Sigmoid colon (tissue), 6 donors: ENCODE measurements at regions not wholly inside any gene's neighbourhood (a gene's known extent, or its start where the extent isn't known, plus 50 kb on each side); places are given as distances from the start of the nearest gene placed in this dataset.
A peak's percentile ranks its signal among the peaks of the same experiment; 100 is the strongest.

Experiments used
- DNase-seq: peaks from one replicate; pipeline ENCODE4 v3.0.0-alpha.2; 2019
- H3K27ac ChIP-seq, 4 donors: fragments of 200-600 bp; sonication (generic); one replicate each; pipeline ENCODE4 v1.5.1; 2016 to 2019; ENCODE audit warnings: mild to moderate bottlenecking in 1 of 4
- H3K27me3 ChIP-seq, 3 donors: fragments of 200-600 bp; sonication (generic); one replicate each; pipeline ENCODE4 v1.5.1; 2019; ENCODE audit warnings: mild to moderate bottlenecking in 1 of 3
- H3K36me3 ChIP-seq, 4 donors: fragments of 200-600 bp; sonication (generic); one replicate each; pipeline ENCODE4 v1.5.1; 2016 to 2019
- H3K4me1 ChIP-seq, 4 donors: fragments of 200-600 bp; sonication (generic); one replicate each; pipeline ENCODE4 v1.5.1; 2017 to 2019
- H3K4me3 ChIP-seq, 4 donors: fragments of 200-600 bp; sonication (generic); one replicate each; pipeline ENCODE4 v1.5.1; 2017 to 2019; ENCODE audit warnings: mild to moderate bottlenecking in 2 of 4, moderate library complexity in 1 of 4
- H3K9me3 ChIP-seq, 4 donors: fragments of 200-600 bp in 3 of 4; sonication (generic) in 3 of 4; one replicate each; pipeline versions ENCODE4 v1.5.1 to v1.6.1; 2013 to 2019
- EP300 ChIP-seq, 4 donors: sonication (generic); formaldehyde crosslinking; IDR thresholded peaks; one replicate each; pipeline ENCODE4 v1.6.1; 2017; ENCODE audit warnings: antibody characterized with exemption in 4 of 4
- POLR2A ChIP-seq, 2 donors: fragments of 450-650 bp; IDR thresholded peaks; one replicate each; pipeline ENCODE4 v1.6.1; 2016; ENCODE audit warnings: antibody characterized with exemption in 2 of 2, mild to moderate bottlenecking in 2 of 2, moderate library complexity in 2 of 2
- POLR2AphosphoS5 ChIP-seq, 4 donors: sonication (generic); formaldehyde crosslinking; IDR thresholded peaks; one replicate each; pipeline ENCODE4 v1.6.1; 2017; ENCODE audit warnings: antibody characterized with exemption in 4 of 4
- WGBS, 2 donors: extraction: QIAGEN DNeasy Blood & Tissue Kit; methylation state at CpG; one replicate each; pipeline ENCODE4 v1.1.7; 2013; 5-methylcytosine and 5-hydroxymethylcytosine counted together
- intact Hi-C: fragments of 100-400 bp; cut with DNase I; formaldehyde crosslinking; loops from one replicate; pipeline ENCODE4 v1.15.1; 2023
- TF ChIP-seq, protein P1 (sequence below), 4 experiments: fragments of 450-650 bp in 3 of 4; fragments of 200-600 bp in 1 of 4; IDR thresholded peaks; one replicate each; pipeline ENCODE4 v1.5.1; 2016 to 2019; ENCODE audit warnings: antibody characterized with exemption in 4 of 4, mild to moderate bottlenecking in 3 of 4, moderate library complexity in 2 of 4
- donor health status: healthy with polysubstance abuse.
- donor health status: healthy.

DNA sequence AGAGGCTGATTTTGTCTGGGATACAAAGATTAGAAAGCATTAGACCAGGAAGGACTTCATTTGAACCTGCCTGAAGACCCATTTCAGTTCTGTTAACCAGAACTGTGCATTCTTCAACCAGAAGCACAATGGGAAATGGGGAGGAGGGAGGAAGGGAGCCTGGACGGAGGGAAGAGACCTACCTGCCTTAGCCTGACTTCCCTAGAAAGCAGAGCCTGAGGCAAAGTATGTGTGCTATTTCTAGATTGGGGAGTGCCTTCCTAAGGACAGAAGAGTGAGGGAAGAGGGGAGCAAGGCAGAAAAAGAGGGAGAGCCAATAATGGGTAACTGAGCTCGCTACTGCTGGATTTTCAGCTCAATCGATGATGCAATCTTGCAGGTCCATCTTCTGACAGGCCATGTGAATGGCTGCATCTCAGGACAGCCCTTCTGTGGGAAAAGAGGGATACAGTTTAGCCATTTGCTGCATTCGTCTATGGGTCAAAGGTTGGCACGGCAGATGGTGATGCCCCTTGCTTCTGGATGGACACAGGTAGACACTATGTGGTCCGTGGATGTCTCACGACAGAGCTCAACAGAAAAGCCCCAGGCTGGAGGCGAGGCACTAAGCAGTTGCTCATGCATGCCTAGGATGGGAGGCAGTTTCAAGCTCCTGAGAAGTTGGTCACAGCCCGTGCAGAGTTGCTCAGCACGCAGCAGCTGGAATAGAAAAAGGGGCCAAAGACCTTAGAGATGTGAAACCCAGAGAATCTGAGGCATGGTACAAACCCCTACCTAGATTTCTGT, 78.8 kb upstream of the UBL3 start:
- H3K4me3 ChIP-seq: no peak overlapping the region
- H3K36me3 ChIP-seq: no peaks in the 10 kb centered on the region
- no peaks in the 10 kb centered on the region for H3K27me3 ChIP-seq
- 86 to 90% methylated on average over 10 of the region's 10 CpGs for WGBS, 2 donors
- no peak for DNase-seq
- intact Hi-C loops: loop anchor here (5.0 to 10.0 kb wide), 4 partner anchors 154 to 494 kb away; partner anchors contain the start of gene SLC7A1
- peaks cover 0 to 19% (median 18%) of the 10 kb centered on the region in 4 donors for H3K4me1 ChIP-seq
- TF ChIP-seq, protein P1, sequence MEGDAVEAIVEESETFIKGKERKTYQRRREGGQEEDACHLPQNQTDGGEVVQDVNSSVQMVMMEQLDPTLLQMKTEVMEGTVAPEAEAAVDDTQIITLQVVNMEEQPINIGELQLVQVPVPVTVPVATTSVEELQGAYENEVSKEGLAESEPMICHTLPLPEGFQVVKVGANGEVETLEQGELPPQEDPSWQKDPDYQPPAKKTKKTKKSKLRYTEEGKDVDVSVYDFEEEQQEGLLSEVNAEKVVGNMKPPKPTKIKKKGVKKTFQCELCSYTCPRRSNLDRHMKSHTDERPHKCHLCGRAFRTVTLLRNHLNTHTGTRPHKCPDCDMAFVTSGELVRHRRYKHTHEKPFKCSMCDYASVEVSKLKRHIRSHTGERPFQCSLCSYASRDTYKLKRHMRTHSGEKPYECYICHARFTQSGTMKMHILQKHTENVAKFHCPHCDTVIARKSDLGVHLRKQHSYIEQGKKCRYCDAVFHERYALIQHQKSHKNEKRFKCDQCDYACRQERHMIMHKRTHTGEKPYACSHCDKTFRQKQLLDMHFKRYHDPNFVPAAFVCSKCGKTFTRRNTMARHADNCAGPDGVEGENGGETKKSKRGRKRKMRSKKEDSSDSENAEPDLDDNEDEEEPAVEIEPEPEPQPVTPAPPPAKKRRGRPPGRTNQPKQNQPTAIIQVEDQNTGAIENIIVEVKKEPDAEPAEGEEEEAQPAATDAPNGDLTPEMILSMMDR (IDR thresholded peaks at IDR 0.05): no peak
- H3K27ac ChIP-seq: no peak overlapping the region
- H3K9me3 ChIP-seq: no peaks in the 10 kb centered on the region

DNA sequence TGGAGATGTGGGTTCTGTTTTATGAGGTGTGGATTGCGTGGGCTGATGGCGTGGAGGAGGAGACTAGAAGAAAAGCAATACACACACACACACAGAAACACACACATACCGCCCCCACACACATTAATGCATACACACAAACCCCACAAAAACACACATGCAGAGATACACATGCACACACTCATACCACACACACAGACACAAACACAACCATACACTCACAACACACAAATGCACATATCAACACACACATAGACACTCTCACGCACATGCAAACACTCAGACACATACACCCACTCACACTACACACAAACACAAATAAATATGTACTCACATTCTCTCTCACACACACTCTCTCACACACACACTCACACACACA, 75.7 kb upstream of the UBL3 start:
- DNase-seq: no peak
- H3K4me1 ChIP-seq: peaks cover 0 to 40% (median 34%) of the 10 kb centered on the region in 4 donors

DNA sequence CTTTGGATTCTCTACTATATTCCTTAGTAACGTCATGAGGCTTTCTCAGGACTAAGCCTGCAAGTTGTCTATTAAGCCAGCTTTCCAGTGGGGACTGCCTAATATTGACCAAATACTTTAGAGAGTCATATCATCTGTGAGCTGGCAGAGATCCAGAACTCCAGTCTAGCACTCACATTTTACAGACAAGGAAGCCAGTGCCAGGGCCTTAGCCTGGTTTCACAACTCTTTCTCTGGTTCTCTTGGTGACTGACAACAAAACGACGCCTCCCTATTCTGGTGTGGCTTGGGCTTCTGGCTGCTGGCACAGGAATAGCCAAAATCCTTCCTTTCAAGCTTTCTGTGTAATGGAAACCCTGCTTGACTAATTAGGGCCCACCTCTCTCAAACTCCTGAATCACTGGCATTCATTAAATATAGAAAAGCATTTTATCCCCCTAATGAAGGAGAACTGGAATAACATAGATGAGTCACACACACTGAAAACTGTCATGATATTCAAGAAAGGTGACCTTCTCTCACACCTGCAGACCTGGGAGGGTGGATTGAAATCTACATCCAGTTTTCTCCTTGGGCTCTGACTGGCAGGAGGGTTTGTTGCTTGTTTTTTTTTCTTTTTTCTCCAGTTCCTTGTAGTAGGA, 75.2 kb upstream of the UBL3 start:
- Histone ChIP-seq H3K36me3 (no peaks in the 10 kb centered on the region), H3K4me1 (peaks cover 0 to 40% (median 34%) of the 10 kb centered on the region in 4 donors), H3K27ac (peak overlapping the region; percentile 32 to 88 (median 82)), H3K4me3 (no peak overlapping the region), H3K9me3 (no peaks in the 10 kb centered on the region), H3K27me3 (no peaks in the 10 kb centered on the region)
- TF ChIP-seq POLR2AphosphoS5 (IDR thresholded peaks at IDR 0.05): peak in 3 of 4 donors; percentile 22 to 48 (median 33)
- TF ChIP-seq, protein P1 (IDR thresholded peaks at IDR 0.05): no peak
- 13 to 44% methylated on average over 3 of the region's 3 CpGs for WGBS, 2 donors
- intact Hi-C loops: loop anchor here (5.0 to 10.0 kb wide), 4 partner anchors 151 to 491 kb away; partner anchors contain the start of gene SLC7A1
- DNase-seq: peak; percentile 90

More for the DNA sequence above, 75.7 kb upstream of the UBL3 start:
- no peak overlapping the region for H3K4me3 ChIP-seq
- WGBS, 2 donors: 68 to 87% methylated on average over 4 of the region's 4 CpGs
- H3K36me3 ChIP-seq: no peaks in the 10 kb centered on the region
- TF ChIP-seq, protein P1 (IDR thresholded peaks at IDR 0.05): no peak
- TF ChIP-seq EP300 (IDR thresholded peaks at IDR 0.05): no peak
- no peak for TF ChIP-seq POLR2A (IDR thresholded peaks at IDR 0.05)
- no peak for TF ChIP-seq POLR2AphosphoS5 (IDR thresholded peaks at IDR 0.05)
- H3K27me3 ChIP-seq: no peaks in the 10 kb centered on the region
- peak overlapping the region in 2 of 4 donors; percentile 88 for H3K27ac ChIP-seq
- intact Hi-C loops: loop anchor here (5.0 to 10.0 kb wide), 4 partner anchors 151 to 491 kb away; partner anchors contain the start of gene SLC7A1
- H3K9me3 ChIP-seq: no peaks in the 10 kb centered on the region

DNA sequence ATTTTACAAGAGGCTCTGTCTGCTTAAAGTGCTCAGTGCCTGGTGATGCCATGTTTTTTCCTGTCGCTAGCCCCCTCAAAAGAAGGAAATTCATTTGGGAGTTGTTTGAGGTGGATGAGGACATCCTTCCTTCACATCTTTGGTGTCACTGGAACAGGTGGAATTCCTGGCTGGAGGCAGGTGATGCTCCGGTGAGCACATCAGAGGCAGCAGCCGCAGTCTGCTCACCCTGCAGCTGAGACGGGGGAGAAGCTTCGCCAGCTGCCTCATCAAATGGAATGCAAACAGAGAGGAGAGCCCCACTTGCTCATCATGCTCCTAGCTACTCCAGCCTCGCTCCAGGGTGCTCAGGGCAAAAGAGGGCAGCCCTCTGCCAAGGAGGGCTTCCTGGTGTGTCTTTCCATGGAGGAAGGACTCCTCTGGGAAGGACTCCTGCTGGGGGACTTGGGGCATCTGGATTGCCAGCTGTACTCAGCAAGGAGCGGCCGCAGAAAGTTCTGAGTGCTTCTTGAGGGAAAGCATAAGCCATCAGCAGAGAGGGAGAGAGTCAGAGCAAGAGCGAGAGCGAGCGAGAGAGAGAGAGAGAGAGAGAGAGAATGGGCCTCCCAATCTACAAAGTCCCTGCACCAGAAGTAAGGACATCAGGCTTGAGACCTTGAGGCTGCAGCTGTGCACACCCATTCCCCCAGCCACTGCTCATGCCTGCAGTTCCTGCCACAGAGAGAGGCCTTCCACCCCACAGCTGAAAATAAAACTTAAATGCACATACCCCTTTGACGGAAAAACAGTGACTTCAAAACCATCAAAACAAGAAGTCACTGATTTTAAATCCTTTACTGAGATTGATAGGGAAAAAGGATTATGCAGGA, 74.3 kb upstream of the UBL3 start:
- H3K27ac ChIP-seq: peak overlapping the region; percentile 75 to 88 (median 82)
- no peaks in the 10 kb centered on the region for H3K36me3 ChIP-seq
- H3K9me3 ChIP-seq: no peaks in the 10 kb centered on the region
- intact Hi-C loops: loop anchor here (1.0 to 10.0 kb wide), 7 partner anchors 74 to 490 kb away; partner anchors contain the start of genes SLC7A1 and UBL3
- H3K27me3 ChIP-seq: no peaks in the 10 kb centered on the region
- no peak overlapping the region for H3K4me3 ChIP-seq
- H3K4me1 ChIP-seq: peaks cover 0 to 40% (median 34%) of the 10 kb centered on the region in 4 donors
- DNase-seq: no peak
- 83 to 88% methylated on average over 12 of the region's 12 CpGs for WGBS, 2 donors
- TF ChIP-seq POLR2AphosphoS5 (IDR thresholded peaks at IDR 0.05) (no peak), POLR2A (IDR thresholded peaks at IDR 0.05) (no peak), EP300 (IDR thresholded peaks at IDR 0.05) (no peak)
- TF ChIP-seq, protein P1 (IDR thresholded peaks at IDR 0.05): no peak
